ENCODE measurements at regions not wholly inside any gene's neighbourhood (a gene's known extent, or its start where the extent isn't known, plus 50 kb on each side); places are given as distances from the start of the nearest gene placed in this dataset.

DNA sequence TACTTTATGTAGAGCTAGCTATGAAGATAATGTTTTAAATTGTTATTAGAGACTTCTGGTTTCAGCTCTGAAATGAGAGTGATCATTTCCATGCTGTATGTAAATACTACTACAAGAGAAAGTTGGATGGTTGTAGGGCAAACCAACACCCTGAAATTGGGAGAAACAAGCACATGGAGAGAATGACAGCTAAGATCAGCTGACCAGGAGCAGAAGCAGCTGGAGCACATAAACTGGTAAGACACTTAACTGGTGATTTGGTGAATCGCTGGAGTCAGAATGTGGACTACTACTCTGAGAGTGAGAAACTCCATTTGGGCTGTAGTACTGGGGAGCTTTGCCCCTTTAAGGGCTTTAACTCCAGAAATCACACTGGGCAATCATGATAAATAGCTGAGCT, 226.8 kb downstream of the RND3 start:
- TF ChIP-seq, protein P1, sequence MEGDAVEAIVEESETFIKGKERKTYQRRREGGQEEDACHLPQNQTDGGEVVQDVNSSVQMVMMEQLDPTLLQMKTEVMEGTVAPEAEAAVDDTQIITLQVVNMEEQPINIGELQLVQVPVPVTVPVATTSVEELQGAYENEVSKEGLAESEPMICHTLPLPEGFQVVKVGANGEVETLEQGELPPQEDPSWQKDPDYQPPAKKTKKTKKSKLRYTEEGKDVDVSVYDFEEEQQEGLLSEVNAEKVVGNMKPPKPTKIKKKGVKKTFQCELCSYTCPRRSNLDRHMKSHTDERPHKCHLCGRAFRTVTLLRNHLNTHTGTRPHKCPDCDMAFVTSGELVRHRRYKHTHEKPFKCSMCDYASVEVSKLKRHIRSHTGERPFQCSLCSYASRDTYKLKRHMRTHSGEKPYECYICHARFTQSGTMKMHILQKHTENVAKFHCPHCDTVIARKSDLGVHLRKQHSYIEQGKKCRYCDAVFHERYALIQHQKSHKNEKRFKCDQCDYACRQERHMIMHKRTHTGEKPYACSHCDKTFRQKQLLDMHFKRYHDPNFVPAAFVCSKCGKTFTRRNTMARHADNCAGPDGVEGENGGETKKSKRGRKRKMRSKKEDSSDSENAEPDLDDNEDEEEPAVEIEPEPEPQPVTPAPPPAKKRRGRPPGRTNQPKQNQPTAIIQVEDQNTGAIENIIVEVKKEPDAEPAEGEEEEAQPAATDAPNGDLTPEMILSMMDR (optimal IDR thresholded peaks at IDR 0.05 in 1 of 3, IDR thresholded peaks at IDR 0.05 in 1 of 3, conservative IDR thresholded peaks at IDR 0.05 in 1 of 3; ENCODE audit: extremely low read depth in 1 of 3, insufficient read depth in 2 of 3, low read length in 3 of 3) = no peak
- TF ChIP-seq EZH2 (IDR thresholded peaks at IDR 0.05; ENCODE audit: low read length) = no peak

Data from keratinocyte (primary cell).